ENCODE measurements at regions not wholly inside any gene's neighbourhood (a gene's known extent, or its start where the extent isn't known, plus 50 kb on each side); places are given as distances from the start of the nearest gene placed in this dataset.
"Not testable (repeated sequence)": the region's sequence is repeated elsewhere in the genome, so short reads cannot be mapped to it uniquely, and the experiment has no call there.

DNA sequence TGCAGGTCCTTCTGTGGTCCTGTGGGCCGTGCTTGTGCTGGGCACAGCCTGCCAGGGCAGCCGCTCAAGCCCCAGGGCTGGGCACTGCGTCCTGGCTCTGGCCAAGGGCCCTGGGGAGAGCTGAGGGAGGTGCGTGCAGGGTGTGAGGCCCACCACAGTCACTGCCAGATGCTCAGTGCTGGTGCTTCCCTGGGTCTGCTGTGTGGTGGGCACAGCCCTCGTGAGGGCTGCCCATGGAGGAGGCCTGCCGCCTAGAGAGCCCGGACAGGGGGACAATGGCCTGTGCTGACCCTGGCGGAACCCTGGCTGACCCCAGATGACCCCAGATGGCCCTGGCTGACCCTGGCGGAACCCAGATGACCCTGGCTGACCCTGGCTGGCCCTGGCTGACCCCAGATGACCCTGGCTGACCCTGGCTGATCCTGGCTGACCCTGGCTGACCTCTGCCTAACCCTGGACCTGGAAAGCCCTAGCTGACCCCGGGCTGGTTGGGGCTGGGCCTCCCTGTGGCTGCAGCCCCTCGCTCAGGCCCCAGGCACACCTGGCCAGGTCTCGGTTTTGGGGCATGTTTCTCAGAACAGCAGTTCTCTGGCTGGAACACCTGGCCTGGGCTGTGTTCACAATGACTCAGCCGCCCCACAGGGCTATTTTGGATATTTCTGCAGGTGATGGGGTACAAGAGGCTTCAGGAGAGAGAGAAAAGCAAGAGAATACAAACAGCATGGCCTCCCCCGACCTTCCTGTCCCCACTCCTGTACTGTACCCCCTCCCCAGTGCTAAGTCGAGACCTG, 55.4 kb downstream of the TMEM121 start:
- 60 to 93% (median 78%) methylated on average over 3 to 15 of the region's 15 CpGs for WGBS, 4 donors

DNA sequence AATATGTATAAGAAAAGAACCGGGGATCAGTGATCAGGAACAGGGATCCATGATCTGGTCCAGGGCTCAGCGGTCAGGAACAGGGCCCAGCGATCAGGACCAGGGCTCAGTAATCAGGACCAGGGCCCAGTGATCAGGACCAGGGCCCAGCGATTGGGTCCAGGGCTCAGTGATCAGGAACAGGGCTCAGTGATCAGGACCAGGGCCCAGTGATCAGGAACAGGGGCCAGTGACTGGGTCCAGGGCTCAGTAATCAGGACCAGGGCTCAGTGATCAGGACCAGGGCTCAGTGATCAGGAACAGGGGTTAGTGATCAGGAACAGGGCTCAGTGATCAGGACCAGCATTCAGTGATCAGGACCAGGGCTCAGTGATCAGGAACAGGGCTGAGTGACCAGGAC, 56.3 kb downstream of the TMEM121 start:
- H3K36me3 ChIP-seq (replicated peaks in 1 of 2), result no peaks in the 10 kb centered on the region
- TF ChIP-seq, protein P1, sequence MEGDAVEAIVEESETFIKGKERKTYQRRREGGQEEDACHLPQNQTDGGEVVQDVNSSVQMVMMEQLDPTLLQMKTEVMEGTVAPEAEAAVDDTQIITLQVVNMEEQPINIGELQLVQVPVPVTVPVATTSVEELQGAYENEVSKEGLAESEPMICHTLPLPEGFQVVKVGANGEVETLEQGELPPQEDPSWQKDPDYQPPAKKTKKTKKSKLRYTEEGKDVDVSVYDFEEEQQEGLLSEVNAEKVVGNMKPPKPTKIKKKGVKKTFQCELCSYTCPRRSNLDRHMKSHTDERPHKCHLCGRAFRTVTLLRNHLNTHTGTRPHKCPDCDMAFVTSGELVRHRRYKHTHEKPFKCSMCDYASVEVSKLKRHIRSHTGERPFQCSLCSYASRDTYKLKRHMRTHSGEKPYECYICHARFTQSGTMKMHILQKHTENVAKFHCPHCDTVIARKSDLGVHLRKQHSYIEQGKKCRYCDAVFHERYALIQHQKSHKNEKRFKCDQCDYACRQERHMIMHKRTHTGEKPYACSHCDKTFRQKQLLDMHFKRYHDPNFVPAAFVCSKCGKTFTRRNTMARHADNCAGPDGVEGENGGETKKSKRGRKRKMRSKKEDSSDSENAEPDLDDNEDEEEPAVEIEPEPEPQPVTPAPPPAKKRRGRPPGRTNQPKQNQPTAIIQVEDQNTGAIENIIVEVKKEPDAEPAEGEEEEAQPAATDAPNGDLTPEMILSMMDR (IDR thresholded peaks at IDR 0.05), result no peak
- TF ChIP-seq POLR2A (IDR thresholded peaks at IDR 0.05), result no peak
- intact Hi-C loops (cut with DNase I), result loop anchor here in 1 of 2 donors (2.0 kb wide), 1 partner anchor 118 kb away; no protein-coding TSS in a partner anchor
- no peaks in the 10 kb centered on the region for H3K9me3 ChIP-seq (replicated peaks in 1 of 3)
- no peaks in the 10 kb centered on the region for H3K4me1 ChIP-seq (replicated peaks in 1 of 2)
- no peak overlapping the region for H3K27ac ChIP-seq
- H3K4me3 ChIP-seq, result no peak overlapping the region
- WGBS, 4 donors, result 77 to 82% (median 80%) methylated on average over 4 of the region's 4 CpGs
- H3K27me3 ChIP-seq, result no peaks in the 10 kb centered on the region
- DNase-seq, result peak in 1 of 7 donors; percentile 31

More for the DNA sequence above, 55.4 kb downstream of the TMEM121 start:
- intact Hi-C loops (cut with DNase I), result loop anchor here in 1 of 2 donors (2.0 kb wide), 1 partner anchor 119 kb away; no protein-coding TSS in a partner anchor
- no peaks in the 10 kb centered on the region for H3K4me1 ChIP-seq (replicated peaks in 1 of 2)
- H3K27me3 ChIP-seq, result no peaks in the 10 kb centered on the region
- H3K27ac ChIP-seq, result no peak overlapping the region
- no peaks in the 10 kb centered on the region for H3K36me3 ChIP-seq (replicated peaks in 1 of 2)
- peak in 1 of 7 donors; percentile 34 for DNase-seq
- no peak for TF ChIP-seq POLR2A (IDR thresholded peaks at IDR 0.05)
- TF ChIP-seq, protein P1 (IDR thresholded peaks at IDR 0.05), result no peak
- H3K9me3 ChIP-seq (replicated peaks in 1 of 3), result no peaks in the 10 kb centered on the region
- H3K4me3 ChIP-seq, result no peak overlapping the region

DNA sequence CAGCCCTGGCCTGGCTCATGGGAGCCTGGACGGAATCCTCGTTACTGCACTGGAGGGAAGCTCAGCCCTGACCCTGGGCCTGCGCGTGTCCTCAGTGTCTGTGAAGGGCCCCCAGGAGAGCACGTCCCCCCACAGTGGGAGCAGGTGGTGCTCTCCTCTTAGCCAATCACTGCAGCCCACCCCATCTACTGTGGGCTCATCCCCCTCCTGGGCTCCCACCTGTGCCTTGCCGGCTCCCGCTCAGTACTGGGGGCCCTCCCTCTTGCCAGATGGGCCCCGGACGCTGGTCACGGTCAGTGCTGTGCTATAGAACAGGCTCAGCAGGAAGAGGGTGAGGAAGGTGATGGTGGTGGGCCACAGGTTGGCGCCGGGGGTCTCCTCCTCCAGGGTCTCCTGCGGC, 57.5 kb downstream of the TMEM121 start:
- not testable (repeated sequence) for H3K4me1 ChIP-seq (replicated peaks in 1 of 2); H3K27me3 ChIP-seq; H3K4me3 ChIP-seq; H3K9me3 ChIP-seq (replicated peaks in 1 of 3); H3K27ac ChIP-seq; H3K36me3 ChIP-seq (replicated peaks in 1 of 2)
- 89 to 100% (median 92%) methylated on average over 2 to 9 of the region's 13 CpGs for WGBS, 4 donors
- DNase-seq, result peak in 1 of 7 donors; percentile 6
- intact Hi-C loops (cut with DNase I), result loop anchor here in 1 of 2 donors (2.0 kb wide), 1 partner anchor 117 kb away; no protein-coding TSS in a partner anchor

DNA sequence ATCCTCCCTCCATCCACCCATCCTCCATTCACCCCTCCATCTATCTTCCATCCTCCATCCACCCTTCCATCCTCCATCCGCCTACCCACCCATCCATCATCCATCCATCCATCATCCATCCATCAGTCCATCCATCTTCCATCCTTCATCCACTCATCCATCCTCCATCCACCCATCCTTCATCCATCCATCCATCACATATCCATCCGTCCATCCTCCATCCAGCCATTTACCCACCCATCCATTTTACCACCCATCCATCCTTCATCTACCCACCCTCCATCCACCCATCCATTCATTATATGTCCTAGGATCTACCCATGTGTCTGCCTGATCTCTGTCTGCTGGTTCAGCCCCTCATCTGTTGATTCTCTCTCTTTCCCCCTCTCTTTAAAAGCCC, 58.9 kb downstream of the TMEM121 start:
- H3K27me3 ChIP-seq; H3K4me3 ChIP-seq; H3K9me3 ChIP-seq (replicated peaks in 1 of 3); H3K36me3 ChIP-seq (replicated peaks in 1 of 2); H3K27ac ChIP-seq; H3K4me1 ChIP-seq (replicated peaks in 1 of 2): not testable (repeated sequence)
- peak in 1 of 7 donors; percentile 7 for DNase-seq
- WGBS, 4 donors, result 63 to 84% (median 74%) methylated on average over 2 of the region's 2 CpGs
- intact Hi-C loops (cut with DNase I), result loop anchor here in 1 of 2 donors (5.0 kb wide), 1 partner anchor 122 kb away; no protein-coding TSS in a partner anchor

DNA sequence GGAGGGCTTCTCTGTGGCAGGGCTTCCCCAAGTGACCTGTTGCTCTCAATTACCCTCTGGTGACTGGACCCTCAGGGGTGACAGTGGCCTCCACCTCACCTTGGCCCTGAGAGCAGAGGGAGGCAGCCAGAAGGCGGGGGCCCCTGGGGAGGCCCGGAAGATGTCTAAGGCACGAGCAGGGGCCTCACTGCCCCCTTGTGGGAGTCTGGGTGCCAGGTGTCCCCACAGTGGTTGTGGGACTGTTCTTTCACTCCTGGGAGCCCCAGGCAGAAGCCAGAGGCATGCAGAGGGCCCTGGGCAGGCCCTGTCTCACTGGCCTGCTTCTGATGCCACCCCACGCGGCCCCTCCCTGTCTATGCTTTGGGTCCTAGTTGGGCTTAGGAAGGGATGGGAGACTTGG, 59.3 kb downstream of the TMEM121 start:
- not testable (repeated sequence) for H3K4me3 ChIP-seq; H3K27ac ChIP-seq; H3K36me3 ChIP-seq (replicated peaks in 1 of 2); H3K9me3 ChIP-seq (replicated peaks in 1 of 3); H3K4me1 ChIP-seq (replicated peaks in 1 of 2); H3K27me3 ChIP-seq
- WGBS, 4 donors, result 61 to 70% methylated on average over 5 of the region's 5 CpGs; no CpG with 5 or more reads in 2 of the 4 donors
- DNase-seq, result peak in 1 of 7 donors; percentile 5
- intact Hi-C loops (cut with DNase I), result loop anchor here in 1 of 2 donors (5.0 kb wide), 1 partner anchor 122 kb away; no protein-coding TSS in a partner anchor

DNA sequence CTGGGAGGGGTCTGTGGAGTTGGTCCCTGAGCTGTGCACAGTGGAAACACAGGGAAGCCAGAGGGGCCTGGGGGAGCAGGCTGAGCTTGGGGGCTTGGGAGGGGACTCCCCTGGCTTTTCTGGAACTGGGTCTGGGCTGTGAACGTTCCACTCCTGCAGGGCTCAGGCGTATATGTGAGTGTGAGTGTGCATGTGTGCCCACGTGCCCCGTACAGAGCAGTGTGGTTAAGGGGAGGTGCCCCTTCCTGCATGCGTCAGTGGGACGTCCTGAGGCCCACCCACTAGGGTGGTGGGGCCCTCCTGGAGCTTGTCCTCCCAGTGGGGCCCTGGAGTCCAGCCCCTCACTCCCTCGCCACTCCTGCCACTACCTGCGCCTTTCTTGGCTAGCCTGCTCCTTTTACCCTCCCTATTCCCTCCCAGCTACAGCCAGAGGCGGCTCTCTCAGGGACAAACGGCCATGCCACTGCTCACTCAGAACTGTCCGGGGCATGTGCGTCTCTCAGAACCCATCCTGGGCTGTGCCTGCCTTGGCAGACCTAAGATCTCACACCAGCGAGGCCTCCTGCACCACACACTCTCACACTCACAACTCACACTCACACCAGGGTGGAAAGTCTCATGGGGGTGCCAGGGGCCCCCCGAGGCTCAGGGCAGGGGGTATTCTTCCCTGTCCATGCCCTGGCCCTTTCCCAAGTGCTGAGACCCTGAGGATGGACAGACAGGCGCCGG, 59.9 kb downstream of the TMEM121 start:
- H3K9me3 ChIP-seq (replicated peaks in 1 of 3); H3K27me3 ChIP-seq; H3K27ac ChIP-seq; H3K4me3 ChIP-seq; H3K4me1 ChIP-seq (replicated peaks in 1 of 2); H3K36me3 ChIP-seq (replicated peaks in 1 of 2): not testable (repeated sequence)
- 45 to 66% (median 54%) methylated on average over 2 to 14 of the region's 16 CpGs for WGBS, 4 donors
- intact Hi-C loops (cut with DNase I), result loop anchor here in 1 of 2 donors (5.0 kb wide), 1 partner anchor 121 kb away; no protein-coding TSS in a partner anchor
- peak in 1 of 7 donors; percentile 18 for DNase-seq

DNA sequence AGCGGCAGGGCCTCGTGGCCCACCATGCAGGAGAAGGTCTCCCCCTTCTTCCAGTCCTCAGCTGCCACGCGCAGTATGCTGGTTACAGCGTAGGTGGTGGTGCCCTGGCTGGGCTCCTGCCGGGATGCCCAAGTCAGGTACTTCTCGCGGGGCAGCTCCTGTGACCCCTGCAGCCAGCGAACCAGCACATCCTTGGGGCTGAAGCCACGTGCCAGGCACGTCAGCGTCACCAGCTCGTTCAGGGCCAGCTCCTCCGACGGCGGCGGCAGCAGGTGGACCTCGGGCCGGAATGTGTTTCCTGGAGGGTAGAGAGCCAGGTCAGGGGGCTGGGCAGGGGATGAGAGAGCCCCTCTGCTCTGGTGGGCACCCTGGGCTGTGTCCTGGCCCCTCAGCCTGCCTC, 60.7 kb downstream of the TMEM121 start:
- H3K4me3 ChIP-seq; DNase-seq; H3K27ac ChIP-seq; H3K4me1 ChIP-seq (replicated peaks in 1 of 2); H3K27me3 ChIP-seq; H3K36me3 ChIP-seq (replicated peaks in 1 of 2); H3K9me3 ChIP-seq (replicated peaks in 1 of 3): not testable (repeated sequence)
- WGBS, 4 donors, result 69 to 91% methylated on average over 6 to 8 of the region's 19 CpGs; no CpG with 5 or more reads in 2 of the 4 donors
- intact Hi-C loops (cut with DNase I), result loop anchor here in 1 of 2 donors (5.0 kb wide), 1 partner anchor 120 kb away; no protein-coding TSS in a partner anchor

DNA sequence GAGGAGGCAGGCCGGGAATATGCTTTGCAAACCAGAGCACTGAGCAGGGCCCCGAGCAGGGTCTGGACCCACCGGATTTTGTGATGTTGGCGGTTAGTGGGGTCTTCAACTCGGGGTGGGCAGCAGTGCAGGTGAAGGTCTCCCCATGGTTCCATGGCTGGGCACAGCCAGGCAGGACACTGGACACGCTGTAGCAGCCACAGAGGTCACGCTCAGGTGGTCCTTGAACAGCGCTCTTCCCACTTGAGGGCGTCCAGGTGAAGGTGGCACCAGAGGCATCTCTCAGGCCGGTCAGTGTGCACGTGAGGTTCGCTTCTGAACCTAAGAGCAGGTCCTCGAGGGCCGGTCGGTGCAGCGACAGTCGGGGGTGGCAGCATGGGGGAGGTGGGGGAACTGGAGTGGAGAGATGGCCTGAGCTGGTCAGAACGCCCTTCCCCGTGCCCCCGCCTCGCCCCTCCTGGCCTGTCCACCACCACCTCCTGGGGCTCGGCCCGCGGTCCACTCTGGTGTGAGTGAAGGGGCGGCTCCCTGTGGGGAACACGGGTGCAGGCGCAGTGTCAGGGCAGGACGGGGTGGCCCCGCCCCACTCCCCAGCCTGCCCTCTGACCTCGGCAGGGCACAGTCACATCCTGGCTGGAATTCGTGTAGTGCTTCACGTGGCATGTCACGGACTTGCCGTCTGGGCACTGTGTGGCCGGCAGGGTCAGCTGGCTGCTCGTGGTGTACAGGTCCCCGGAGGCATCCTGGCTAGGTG, 61.3 kb downstream of the TMEM121 start:
- 82 to 88% (median 84%) methylated on average over 22 to 34 of the region's 37 CpGs; no CpG with 5 or more reads in 1 of the 4 donors for WGBS, 4 donors
- H3K9me3 ChIP-seq (replicated peaks in 1 of 3); H3K4me3 ChIP-seq; H3K27me3 ChIP-seq; H3K4me1 ChIP-seq (replicated peaks in 1 of 2); H3K36me3 ChIP-seq (replicated peaks in 1 of 2); H3K27ac ChIP-seq: not testable (repeated sequence)
- DNase-seq, result peak in 1 of 7 donors; percentile 18
- intact Hi-C loops (cut with DNase I), result loop anchor here in 1 of 2 donors (5.0 kb wide), 1 partner anchor 120 kb away; no protein-coding TSS in a partner anchor
